Stimulated activated naive CD4-positive, alpha-beta T cell treated with Interleukin-2 at 50 U/mL for 16 hours (primary cell): ENCODE measurements at regions not wholly inside any gene's neighbourhood (a gene's known extent, or its start where the extent isn't known, plus 50 kb on each side); places are given as distances from the start of the nearest gene placed in this dataset.

Experiments used
- DNase-seq: peaks from one replicate; lab custom pipeline; 2025; lab: John Stamatoyannopoulos, UW

GRCh38 chr13:105527127-105527526, 1008.3 kb downstream of the EFNB2 start:
- no peak for DNase-seq

GRCh38 chr13:105519771-105520170, 1015.7 kb downstream of the EFNB2 start:
- DNase-seq: no peak

GRCh38 chr13:105518086-105518485, 1017.4 kb downstream of the EFNB2 start:
- DNase-seq: no peak

- DNase-seq: no peak
Observed at GRCh38 chr13:105514401-105514800, 1021.1 kb downstream of the EFNB2 start.

- no peak for DNase-seq
Observed at GRCh38 chr13:105513448-105513847, 1022.0 kb downstream of the EFNB2 start.

- no peak for DNase-seq
Observed at GRCh38 chr13:105509981-105510762, 1025.3 kb downstream of the EFNB2 start.

- no peak for DNase-seq
Observed at GRCh38 chr13:105506463-105506862, 1029.0 kb downstream of the EFNB2 start.

- DNase-seq: no peak
Observed at GRCh38 chr13:105502193-105502592, 1033.3 kb downstream of the EFNB2 start.

- no peak for DNase-seq
Observed at GRCh38 chr13:105497597-105497996, 1037.9 kb downstream of the EFNB2 start.

GRCh38 chr13:105492216-105492615, 1043.2 kb downstream of the EFNB2 start:
- DNase-seq: no peak

- no peak for DNase-seq
Observed at GRCh38 chr13:105491345-105491744, 1044.1 kb downstream of the EFNB2 start.

- DNase-seq: no peak
Observed at GRCh38 chr13:105485081-105485480, 1050.4 kb downstream of the EFNB2 start.

GRCh38 chr13:105474983-105475610, 1060.4 kb downstream of the EFNB2 start:
- DNase-seq: no peak

- no peak for DNase-seq
Observed at GRCh38 chr13:105471673-105472072, 1063.8 kb downstream of the EFNB2 start.

GRCh38 chr13:105466376-105466775, 1069.1 kb downstream of the EFNB2 start:
- no peak for DNase-seq

- DNase-seq: no peak
Observed at GRCh38 chr13:105465745-105466144, 1069.7 kb downstream of the EFNB2 start, which contains the start of gene DAOA. Gene DAOA (plus strand): TSS chr13:105466045.

GRCh38 chr13:105465251-105465650, 1070.2 kb downstream of the EFNB2 start:
- no peak for DNase-seq

GRCh38 chr13:105464249-105464648, 1071.2 kb downstream of the EFNB2 start:
- DNase-seq: no peak

- no peak for DNase-seq
Observed at GRCh38 chr13:105463011-105463501, 1072.4 kb downstream of the EFNB2 start.

GRCh38 chr13:105462098-105462497, 1073.4 kb downstream of the EFNB2 start:
- no peak for DNase-seq

- no peak for DNase-seq
Observed at GRCh38 chr13:105452895-105453294, 1082.6 kb downstream of the EFNB2 start.

- DNase-seq: no peak
Observed at GRCh38 chr13:105450784-105451183, 1084.7 kb downstream of the EFNB2 start.

GRCh38 chr13:105448811-105449210, 1086.7 kb downstream of the EFNB2 start:
- DNase-seq: no peak
